HG03280 (cell line): ENCODE measurements at regions not wholly inside any gene's neighbourhood (a gene's known extent, or its start where the extent isn't known, plus 50 kb on each side); places are given as distances from the start of the nearest gene placed in this dataset.
A peak's percentile ranks its signal among the peaks of the same experiment; 100 is the strongest.
"Not testable (repeated sequence)": the region's sequence is repeated elsewhere in the genome, so short reads cannot be mapped to it uniquely, and the experiment has no call there.

Experiments
- ATAC-seq: cut with Tn5 transposase; IDR thresholded peaks from one replicate; pipeline ENCODE4 v1.9.1; 2021; ENCODE audit warnings: mild to moderate bottlenecking, moderate library complexity; ENCODE audit not compliant: unreplicated experiment

DNA sequence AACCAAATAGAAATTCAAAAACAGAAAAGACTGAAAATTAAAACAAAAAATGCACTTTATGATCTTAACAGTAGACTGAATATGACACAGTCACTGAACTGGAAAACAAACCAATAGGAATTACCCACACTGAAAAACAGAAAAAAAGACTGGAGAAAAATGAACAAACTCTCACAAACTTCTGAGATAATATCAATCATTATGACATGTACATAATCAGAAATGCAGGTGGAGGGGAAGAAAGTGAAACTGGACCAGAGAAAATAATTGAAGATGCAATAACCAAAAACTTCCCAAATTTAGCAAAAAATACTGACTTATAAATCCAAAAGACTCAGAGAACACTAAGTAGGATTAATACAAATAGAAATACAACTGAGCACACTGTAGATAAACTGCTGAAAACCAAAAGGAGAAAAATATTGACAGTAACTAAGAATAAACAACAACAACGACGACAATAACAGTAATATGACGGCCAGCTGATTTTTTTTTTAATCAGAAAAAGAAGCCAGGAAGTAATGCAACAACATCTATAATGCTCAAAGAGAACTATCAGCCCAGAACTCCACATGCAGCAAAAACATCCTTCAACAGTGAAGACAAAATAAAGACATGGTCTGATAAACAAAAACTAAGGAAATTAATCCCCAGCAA lies 108.1 kb downstream of the ZFAND4 start:
- ATAC-seq = no peak

DNA sequence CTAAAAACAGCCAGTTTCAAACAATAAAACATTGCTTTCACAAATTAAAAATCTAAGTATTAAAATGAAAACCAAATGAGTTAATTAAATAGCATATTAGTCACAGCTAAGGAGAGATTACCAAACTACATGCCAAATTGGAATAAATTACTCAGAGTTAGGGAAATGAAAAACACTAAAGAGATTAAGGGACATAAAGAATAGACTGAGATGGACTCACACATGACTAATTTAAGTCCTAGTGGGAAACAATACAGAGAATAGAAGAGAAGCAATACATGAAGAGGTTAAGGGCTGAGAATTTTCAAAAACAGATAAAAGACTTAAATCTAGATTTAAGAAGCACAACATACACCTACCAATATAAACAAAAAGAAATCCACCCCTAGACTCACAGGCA lies 110.6 kb downstream of the ZFAND4 start:
- no peak for ATAC-seq

- ATAC-seq = no peak
Observed at GRCh38 chr10:45560262-45560661, 112.3 kb downstream of the ZFAND4 start.

- ATAC-seq = no peak
Observed at GRCh38 chr10:45558425-45558824, 114.1 kb downstream of the ZFAND4 start.

DNA sequence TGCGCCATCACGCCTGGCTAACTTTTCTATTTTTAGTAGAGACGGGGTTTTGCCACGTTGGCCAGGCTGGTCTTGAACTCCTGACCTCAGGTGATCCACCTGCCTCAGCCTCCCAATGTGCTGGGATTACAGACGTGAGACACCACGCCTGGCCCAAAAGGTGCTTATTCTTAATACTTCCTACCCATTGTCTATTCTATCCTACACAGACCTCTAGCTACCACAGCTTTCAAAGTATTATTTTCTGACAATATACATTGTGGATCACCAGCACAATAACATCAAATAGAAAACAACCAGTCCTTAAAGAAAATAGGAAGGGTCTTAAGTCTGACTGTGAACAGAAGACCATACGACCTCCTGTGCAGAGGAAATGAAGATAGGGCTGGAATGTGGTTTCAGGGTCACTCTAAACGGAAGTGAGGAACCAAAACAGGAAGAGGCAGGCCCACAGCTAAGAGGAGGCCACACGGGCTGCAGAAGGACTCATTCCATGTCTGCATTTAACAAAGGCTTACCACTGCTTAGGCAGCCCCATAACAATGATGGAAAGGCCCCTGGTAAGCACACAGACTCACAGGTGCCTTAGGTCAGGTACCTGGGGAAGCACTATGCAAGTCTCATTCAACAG lies 115.2 kb downstream of the ZFAND4 start:
- no peak for ATAC-seq

- ATAC-seq = no peak
Observed at GRCh38 chr10:45555795-45556194, 116.8 kb downstream of the ZFAND4 start.

DNA sequence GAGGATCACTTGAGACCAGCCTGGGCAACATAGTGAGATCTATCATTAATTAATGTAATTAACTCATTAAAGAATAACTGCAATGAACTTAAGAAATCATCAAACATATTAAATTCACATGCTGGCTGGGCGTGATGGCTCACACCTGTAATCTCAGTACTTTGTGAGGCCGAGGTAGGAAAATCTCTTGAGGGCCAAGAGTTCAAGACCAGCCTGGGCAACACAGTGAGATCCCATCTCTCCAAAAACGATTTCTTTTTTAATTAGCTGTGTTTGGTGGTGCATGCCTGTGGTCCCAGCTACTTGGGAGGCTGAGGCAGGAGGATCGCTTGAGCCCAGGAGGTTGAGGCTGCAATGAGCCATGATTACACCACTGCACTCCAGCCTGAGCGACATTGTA lies 117.2 kb downstream of the ZFAND4 start:
- not testable (repeated sequence) for ATAC-seq

DNA sequence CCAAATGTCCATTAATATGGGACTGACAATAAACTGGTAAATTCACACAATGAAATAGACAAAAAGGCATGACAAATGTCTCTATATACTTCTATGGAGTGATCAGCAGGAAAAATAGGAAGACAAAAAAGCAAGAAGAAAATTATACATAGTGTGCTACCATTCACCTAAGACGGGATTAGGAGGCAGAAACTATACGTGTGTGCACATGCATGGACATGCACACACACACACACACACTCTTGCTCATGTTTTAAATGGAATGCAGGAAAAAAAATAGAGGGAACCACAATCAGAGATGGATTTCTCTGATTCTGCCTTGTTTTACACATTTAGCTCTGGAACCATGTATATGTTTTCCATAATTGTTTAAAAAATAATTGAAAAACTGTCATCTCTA lies 119.0 kb downstream of the ZFAND4 start:
- ATAC-seq = no peak

GRCh38 chr10:45553155-45553554 lies 119.4 kb downstream of the ZFAND4 start:
- ATAC-seq = peak; percentile 70

GRCh38 chr10:45552476-45552875 lies 120.1 kb downstream of the ZFAND4 start:
- no peak for ATAC-seq

DNA sequence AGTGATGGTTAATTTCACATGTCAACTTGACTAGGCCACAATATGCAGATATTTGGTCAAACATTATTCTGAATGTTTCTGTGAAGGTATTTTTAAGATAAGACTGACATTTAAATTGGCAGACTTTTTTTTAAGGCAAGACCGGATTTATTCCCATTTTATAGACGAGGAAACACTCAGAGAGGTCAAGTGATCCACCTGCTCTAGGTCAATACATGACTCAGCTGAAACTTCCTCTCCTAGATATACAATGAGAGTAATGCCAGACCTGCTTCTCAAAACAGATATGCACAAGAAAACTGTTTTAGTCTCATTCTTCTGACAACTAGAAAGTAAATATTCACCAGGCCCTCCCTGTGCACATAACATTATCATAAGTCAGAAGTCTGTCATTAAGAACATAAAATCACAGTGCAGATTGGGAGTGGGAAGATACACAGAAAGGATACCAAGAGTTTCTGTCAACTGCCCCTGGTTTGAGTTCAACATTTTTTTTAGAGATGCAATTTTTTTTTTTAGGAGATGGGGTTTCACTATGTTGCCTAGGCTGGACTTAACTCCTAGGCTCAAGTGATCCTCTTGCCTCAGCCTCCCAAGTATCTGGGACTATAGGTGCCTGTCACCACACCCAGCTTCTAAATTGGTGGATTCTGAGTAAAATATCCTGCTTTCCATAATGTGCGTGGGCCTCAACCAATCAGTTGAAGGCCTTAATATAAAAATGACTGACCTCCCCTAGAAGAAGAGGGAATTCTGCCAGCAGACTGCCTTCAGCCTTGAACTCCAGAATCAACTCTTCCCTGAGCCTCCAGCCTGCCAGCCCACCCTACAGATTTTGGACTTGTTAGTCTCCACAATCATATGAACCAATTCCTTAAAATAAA lies 121.4 kb downstream of the ZFAND4 start:
- no peak for ATAC-seq

DNA sequence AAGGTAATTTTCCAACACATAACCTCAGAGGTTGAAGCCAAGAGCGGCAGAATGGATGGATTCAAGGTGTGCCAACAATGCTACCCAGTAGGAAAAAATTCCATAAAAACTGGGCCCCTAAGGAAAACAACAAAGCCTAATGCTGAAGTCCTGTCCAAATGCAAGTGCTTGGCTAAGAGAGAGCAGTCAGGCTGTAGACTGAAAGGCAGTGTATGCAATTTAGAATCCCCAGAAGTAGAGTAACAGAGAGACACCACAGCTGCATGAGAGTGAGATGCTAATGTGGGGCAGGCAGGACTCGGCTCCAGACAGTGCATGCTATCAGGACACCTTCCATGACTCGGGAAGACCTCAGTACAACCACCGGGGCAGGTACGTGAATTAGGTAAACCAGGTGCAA lies 124.5 kb downstream of the ZFAND4 start:
- no peak for ATAC-seq

DNA sequence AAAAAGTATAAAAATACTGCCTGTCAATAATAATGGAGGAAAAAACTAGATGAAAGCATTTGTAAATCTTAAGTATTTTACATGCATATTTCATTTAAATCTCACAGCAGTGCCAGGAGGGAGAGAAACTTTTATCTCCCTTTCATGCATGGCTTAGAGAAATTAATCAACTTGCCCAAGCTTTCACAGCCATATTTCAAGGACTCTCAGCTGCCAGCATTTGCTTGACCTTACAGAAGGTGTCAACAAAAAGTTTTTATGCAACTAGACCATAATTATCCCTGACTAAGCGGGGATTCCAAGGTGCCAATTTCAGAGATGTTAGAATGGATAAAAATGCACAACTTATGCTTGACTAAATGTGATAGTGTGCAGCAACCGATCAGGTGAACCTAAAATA lies 125.4 kb downstream of the ZFAND4 start:
- no peak for ATAC-seq

DNA sequence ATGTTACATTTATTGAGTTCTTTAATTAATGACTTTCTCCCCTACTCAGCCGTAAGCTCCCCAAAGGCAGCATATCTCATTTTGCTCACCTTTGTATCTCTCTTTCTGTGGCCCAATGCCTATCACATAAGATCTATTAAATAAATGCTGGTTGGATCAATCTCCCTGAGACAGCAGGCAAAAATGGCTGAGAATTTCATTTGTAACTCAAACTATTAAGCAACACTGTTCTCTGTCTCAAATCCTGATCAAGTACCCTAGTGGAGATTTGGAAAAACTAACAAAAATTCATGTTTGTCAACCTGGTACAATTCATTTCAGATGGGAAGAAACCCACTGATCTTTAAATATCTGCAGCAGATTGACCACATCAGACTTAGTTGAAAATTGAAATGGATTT lies 127.4 kb downstream of the ZFAND4 start:
- no peak for ATAC-seq

- no peak for ATAC-seq
Observed at GRCh38 chr10:45544191-45544590, 128.4 kb downstream of the ZFAND4 start.

GRCh38 chr10:45541032-45541431 lies 131.5 kb downstream of the ZFAND4 start:
- not testable (repeated sequence) for ATAC-seq

- ATAC-seq = not testable (repeated sequence)
Observed at GRCh38 chr10:45540589-45540988, 132.0 kb downstream of the ZFAND4 start.

- not testable (repeated sequence) for ATAC-seq
Observed at GRCh38 chr10:45539569-45539968, 133.0 kb downstream of the ZFAND4 start.

DNA sequence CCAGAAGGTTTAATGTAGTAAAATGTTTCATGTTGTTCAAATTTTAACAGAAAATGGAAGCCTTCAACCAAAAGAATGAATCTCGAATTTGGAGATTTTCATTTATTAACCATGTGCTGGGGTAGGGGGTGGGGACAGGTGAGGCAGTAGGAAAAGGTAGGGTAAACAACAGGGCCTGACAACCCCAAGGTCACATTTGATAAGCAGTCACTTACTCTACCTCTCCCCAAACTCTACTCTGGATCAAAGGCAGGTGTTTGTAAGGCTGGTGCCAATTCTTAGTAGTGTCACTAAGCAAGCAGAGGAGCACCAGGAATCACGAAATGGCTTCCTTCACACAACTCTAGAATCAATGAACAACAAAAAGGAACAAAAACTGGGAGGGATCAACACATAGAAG lies 138.0 kb downstream of the ZFAND4 start:
- ATAC-seq = no peak

GRCh38 chr10:45532480-45532879 lies 140.1 kb downstream of the ZFAND4 start:
- no peak for ATAC-seq

DNA sequence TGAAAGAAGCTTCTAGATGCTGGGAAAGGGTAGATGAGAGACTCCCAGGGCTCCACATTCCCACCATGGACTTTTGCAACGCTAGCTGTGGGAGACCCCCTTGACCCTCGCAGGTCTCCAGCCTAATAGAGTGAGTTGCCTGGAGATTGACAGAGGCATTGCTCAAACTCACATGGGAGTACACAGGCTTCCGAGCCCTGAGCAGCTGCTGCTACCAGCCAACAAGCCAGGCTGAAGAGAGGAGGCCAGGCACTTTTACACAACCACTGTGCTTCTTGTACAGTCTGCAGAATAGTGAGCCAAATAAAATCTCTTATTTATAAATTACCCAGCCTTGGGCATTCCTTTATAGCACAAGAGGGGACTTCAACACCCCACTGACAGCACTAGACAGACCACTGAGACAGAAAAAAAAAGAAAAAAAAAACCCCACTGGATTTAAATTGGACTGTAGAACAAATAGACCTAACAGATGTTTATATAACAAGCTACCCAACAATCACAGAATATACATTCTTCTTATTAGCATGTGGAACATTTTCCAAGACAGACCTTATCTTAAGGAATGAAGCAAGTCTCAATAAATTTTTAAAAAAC lies 146.2 kb downstream of the ZFAND4 start:
- ATAC-seq = no peak
